Colonic mucosa (tissue), 4 donors: ENCODE measurements at regions not wholly inside any gene's neighbourhood (a gene's known extent, or its start where the extent isn't known, plus 50 kb on each side); places are given as distances from the start of the nearest gene placed in this dataset.
"Not testable (repeated sequence)": the region's sequence is repeated elsewhere in the genome, so short reads cannot be mapped to it uniquely, and the experiment has no call there.

Experiments used
- DNase-seq: peaks from one replicate; pipeline ENCODE4 v3.0.0-alpha.2; 2020
- H3K27ac ChIP-seq: fragments of 200-600 bp; one replicate; pipeline ENCODE4 v1.8.0; 2021
- H3K27me3 ChIP-seq: fragments of 200-600 bp; one replicate; pipeline ENCODE4 v1.8.0; 2021
- H3K36me3 ChIP-seq: fragments of 200-600 bp; one replicate; pipeline ENCODE4 v1.8.0; 2021
- H3K4me1 ChIP-seq: fragments of 200-600 bp; one replicate; pipeline ENCODE4 v1.8.0; 2021; ENCODE audit warnings: mild to moderate bottlenecking
- H3K4me3 ChIP-seq: fragments of 200-600 bp; one replicate; pipeline ENCODE4 v1.8.0; 2021
- H3K9ac ChIP-seq, 2 donors: one replicate each; pipeline ENCODE4 v1.7.0; 2013; ENCODE audit warnings: control low read depth in 2 of 2, low read depth in 2 of 2, low read length in 2 of 2
- H3K9me3 ChIP-seq: fragments of 200-600 bp; one replicate; pipeline ENCODE4 v1.8.0; 2021
- CTCF ChIP-seq: fragments of 200-600 bp; IDR thresholded peaks from one replicate; pipeline ENCODE4 v1.8.0; 2022; ENCODE audit warnings: antibody characterized with exemption, mild to moderate bottlenecking
- intact Hi-C: fragments of 100-400 bp; cut with DNase I; formaldehyde crosslinking; loops from one replicate; pipeline ENCODE4 v1.14.1; 2022
- donor health status: healthy.
- donor health status: DM: no; HTN: no; CAD: no.
- donor health status: DM: no; HTN: no; CAD: no.

GRCh38 chr5:92022415-92023140 lies 639.5 kb upstream of the ARRDC3 start:
- intact Hi-C loops: no loop called here
- H3K27ac ChIP-seq: no peak overlapping the region
- H3K9me3 ChIP-seq: no peaks in the 10 kb centered on the region
- no peaks in the 10 kb centered on the region for H3K36me3 ChIP-seq
- no peak for DNase-seq
- H3K4me3 ChIP-seq: no peak overlapping the region
- H3K9ac ChIP-seq: no peak overlapping the region
- no peaks in the 10 kb centered on the region for H3K4me1 ChIP-seq
- TF ChIP-seq CTCF: no peak
- H3K27me3 ChIP-seq: no peaks in the 10 kb centered on the region

DNA sequence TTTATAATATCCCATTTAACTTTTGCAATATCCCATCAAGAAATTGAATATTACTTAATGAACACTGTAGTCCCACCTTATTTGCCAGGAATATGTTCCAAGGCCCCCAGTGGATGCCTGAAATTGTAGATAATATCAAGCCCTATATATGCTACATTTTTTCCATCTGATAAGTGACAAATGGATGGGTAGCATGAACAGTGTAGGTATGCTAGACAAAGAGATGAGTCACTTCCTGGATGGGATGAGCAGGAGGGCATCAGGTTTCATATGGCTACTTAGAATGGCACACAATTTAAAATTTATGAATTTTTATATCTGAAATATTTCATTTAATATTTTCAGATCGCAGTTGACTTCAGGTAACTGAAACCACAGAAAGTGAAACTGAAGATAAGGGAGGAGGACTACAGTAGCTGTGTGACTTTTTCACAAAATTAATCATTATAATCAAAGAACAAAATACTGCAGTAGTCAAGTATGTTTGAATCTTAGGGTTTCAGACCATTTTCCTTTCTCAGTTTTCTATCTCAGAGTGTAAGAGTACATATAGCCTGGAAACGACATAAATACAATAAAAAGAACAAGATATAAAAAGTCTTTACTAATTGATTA lies 636.4 kb upstream of the ARRDC3 start:
- no peak for TF ChIP-seq CTCF
- H3K4me3 ChIP-seq: no peak overlapping the region
- no peak overlapping the region for H3K9ac ChIP-seq
- H3K36me3 ChIP-seq: no peaks in the 10 kb centered on the region
- H3K9me3 ChIP-seq: no peaks in the 10 kb centered on the region
- no peaks in the 10 kb centered on the region for H3K27me3 ChIP-seq
- no peak overlapping the region for H3K27ac ChIP-seq
- intact Hi-C loops: no loop called here
- H3K4me1 ChIP-seq: no peaks in the 10 kb centered on the region
- no peak for DNase-seq

GRCh38 chr5:92017776-92018175 lies 634.7 kb upstream of the ARRDC3 start:
- H3K36me3 ChIP-seq: no peaks in the 10 kb centered on the region
- H3K27me3 ChIP-seq: no peaks in the 10 kb centered on the region
- H3K27ac ChIP-seq: no peak overlapping the region
- no peak for DNase-seq
- no peaks in the 10 kb centered on the region for H3K9me3 ChIP-seq
- no peaks in the 10 kb centered on the region for H3K4me1 ChIP-seq
- no peak overlapping the region for H3K4me3 ChIP-seq
- H3K9ac ChIP-seq: no peak overlapping the region
- intact Hi-C loops: no loop called here
- no peak for TF ChIP-seq CTCF

DNA sequence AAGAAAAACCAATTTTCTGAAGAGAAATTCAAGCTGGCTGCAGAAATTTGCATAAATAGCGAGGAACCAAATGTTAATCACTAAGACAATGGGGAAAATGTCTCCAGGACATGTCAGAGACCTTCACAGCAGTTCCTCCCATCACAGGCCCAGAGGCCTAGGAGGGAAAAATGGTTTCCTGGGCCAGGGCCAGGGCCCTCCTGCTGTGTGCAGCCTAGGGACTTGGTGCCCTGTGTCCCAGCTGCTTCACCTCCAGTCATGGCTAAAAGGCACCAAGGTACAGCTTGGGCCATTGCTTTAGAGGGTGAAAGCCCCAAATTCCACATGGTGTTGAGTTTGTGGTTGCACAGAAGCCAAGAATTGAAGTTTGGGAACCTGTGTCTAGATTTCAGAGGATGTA lies 628.7 kb upstream of the ARRDC3 start:
- H3K4me3 ChIP-seq, intact Hi-C loops, H3K4me1 ChIP-seq, H3K36me3 ChIP-seq, H3K27me3 ChIP-seq, DNase-seq, H3K9ac ChIP-seq, H3K27ac ChIP-seq, H3K9me3 ChIP-seq: not testable (repeated sequence)

GRCh38 chr5:92003806-92004205 lies 620.7 kb upstream of the ARRDC3 start:
- TF ChIP-seq CTCF: no peak
- DNase-seq: no peak
- no peaks in the 10 kb centered on the region for H3K9me3 ChIP-seq
- no peaks in the 10 kb centered on the region for H3K36me3 ChIP-seq
- no peaks in the 10 kb centered on the region for H3K4me1 ChIP-seq
- H3K27ac ChIP-seq: no peak overlapping the region
- no peaks in the 10 kb centered on the region for H3K27me3 ChIP-seq
- intact Hi-C loops: no loop called here
- H3K4me3 ChIP-seq: no peak overlapping the region
- H3K9ac ChIP-seq: no peak overlapping the region

DNA sequence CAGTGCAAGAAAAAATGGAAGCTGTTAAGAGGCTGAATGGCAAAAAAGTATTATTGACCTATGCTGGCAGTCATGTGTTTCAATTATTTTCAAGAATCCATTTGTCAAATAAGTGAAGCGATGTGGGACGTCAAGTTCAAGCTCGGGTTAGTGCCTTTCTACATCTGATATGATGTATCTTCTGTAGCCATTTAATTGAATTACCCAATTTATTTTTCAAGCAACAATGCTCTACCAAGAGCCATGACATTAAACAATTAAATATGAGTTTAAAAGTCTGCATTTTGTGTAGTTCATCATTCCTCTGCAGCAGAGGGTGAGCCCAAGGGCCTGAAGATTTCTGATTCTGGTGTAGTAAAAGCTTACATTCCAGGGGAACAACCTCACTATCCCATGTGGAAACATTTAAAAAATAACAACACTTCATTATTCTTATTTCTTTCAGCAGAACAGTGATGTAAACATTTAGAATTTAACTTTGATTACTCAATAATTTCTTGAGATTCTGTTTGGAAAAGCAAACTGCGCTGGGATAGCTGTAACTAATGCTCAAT lies 619.7 kb upstream of the ARRDC3 start:
- Histone ChIP-seq H3K4me1 (no peaks in the 10 kb centered on the region), H3K27ac (no peak overlapping the region)
- intact Hi-C loops: no loop called here

More for the DNA sequence above, 619.7 kb upstream of the ARRDC3 start:
- no peak overlapping the region for H3K9ac ChIP-seq
- H3K4me3 ChIP-seq: no peak overlapping the region
- TF ChIP-seq CTCF: no peak
- no peaks in the 10 kb centered on the region for H3K27me3 ChIP-seq
- H3K9me3 ChIP-seq: no peaks in the 10 kb centered on the region
- no peak for DNase-seq
- H3K36me3 ChIP-seq: no peaks in the 10 kb centered on the region
